ENCODE measurements at regions not wholly inside any gene's neighbourhood (a gene's known extent, or its start where the extent isn't known, plus 50 kb on each side); places are given as distances from the start of the nearest gene placed in this dataset.
"Not testable (repeated sequence)": the region's sequence is repeated elsewhere in the genome, so short reads cannot be mapped to it uniquely, and the experiment has no call there.

DNA sequence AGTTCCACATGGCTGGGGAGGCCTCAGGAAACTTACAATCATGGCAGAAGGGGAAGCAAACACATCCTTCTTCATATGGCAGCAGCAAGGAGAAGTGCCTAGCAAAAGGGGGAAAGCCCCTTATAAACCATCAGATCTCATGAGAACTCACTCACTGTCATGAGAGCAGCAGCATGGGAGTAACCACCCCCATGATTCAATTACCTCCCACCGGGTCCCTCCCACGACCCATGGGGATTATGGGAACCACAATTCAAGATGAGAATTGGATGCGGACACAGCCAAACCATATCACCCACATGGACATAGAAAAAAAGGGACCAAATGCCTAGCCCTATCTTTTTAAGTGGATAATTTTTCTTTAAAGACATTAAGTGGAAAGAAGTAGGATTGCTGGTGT lies 350.7 kb downstream of the BCL11B start:
- not testable (repeated sequence) for TF ChIP-seq EP300, POLR2A (IDR thresholded peaks at IDR 0.05)
- TF ChIP-seq, protein P1, sequence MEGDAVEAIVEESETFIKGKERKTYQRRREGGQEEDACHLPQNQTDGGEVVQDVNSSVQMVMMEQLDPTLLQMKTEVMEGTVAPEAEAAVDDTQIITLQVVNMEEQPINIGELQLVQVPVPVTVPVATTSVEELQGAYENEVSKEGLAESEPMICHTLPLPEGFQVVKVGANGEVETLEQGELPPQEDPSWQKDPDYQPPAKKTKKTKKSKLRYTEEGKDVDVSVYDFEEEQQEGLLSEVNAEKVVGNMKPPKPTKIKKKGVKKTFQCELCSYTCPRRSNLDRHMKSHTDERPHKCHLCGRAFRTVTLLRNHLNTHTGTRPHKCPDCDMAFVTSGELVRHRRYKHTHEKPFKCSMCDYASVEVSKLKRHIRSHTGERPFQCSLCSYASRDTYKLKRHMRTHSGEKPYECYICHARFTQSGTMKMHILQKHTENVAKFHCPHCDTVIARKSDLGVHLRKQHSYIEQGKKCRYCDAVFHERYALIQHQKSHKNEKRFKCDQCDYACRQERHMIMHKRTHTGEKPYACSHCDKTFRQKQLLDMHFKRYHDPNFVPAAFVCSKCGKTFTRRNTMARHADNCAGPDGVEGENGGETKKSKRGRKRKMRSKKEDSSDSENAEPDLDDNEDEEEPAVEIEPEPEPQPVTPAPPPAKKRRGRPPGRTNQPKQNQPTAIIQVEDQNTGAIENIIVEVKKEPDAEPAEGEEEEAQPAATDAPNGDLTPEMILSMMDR (IDR thresholded peaks at IDR 0.05), result not testable (repeated sequence)
